IPS-18a (cell line): ENCODE measurements at regions not wholly inside any gene's neighbourhood (a gene's known extent, or its start where the extent isn't known, plus 50 kb on each side); places are given as distances from the start of the nearest gene placed in this dataset.
"Not testable (repeated sequence)": the region's sequence is repeated elsewhere in the genome, so short reads cannot be mapped to it uniquely, and the experiment has no call there.

Source experiments
- H3K27ac ChIP-seq: one replicate; pipeline ENCODE4 v1.5.1; 2013; ENCODE audit warnings: low read length
- H3K27me3 ChIP-seq: one replicate; pipeline ENCODE4 v1.6.1; 2013; ENCODE audit warnings: mild to moderate bottlenecking, low read length; ENCODE audit not compliant: control insufficient read depth, insufficient read depth
- H3K36me3 ChIP-seq: one replicate; pipeline ENCODE4 v1.6.1; 2013; ENCODE audit warnings: low read depth, low read length; ENCODE audit not compliant: control insufficient read depth
- H3K4me1 ChIP-seq: one replicate; pipeline ENCODE4 v1.6.1; 2013; ENCODE audit warnings: low read depth, low read length; ENCODE audit not compliant: control insufficient read depth
- H3K4me3 ChIP-seq: one replicate; pipeline ENCODE4 v1.5.1; 2013; ENCODE audit warnings: low read length
- H3K9ac ChIP-seq: one replicate; pipeline ENCODE4 v1.6.1; 2013; ENCODE audit warnings: mild to moderate bottlenecking, low read length, moderate library complexity
- H3K9me3 ChIP-seq: one replicate; pipeline ENCODE4 v1.6.1; 2013; ENCODE audit warnings: low read depth, low read length; ENCODE audit not compliant: control insufficient read depth

DNA sequence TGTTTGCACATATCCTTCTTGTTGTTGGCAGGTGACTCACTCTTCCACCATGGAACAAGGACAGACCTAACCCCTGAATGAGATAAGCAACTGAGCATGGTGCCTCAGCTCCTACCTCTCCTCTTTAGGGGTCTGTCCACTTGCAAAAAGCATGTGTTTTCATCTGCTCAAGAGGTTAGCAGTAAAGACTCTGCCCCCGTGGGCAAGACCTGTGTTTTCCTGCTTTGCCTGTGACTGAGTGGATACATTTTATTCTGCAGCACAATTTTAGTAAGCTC, 111.0 kb upstream of the LIFR start:
- Histone ChIP-seq H3K27ac (no peak overlapping the region), H3K36me3 (no peaks in the 10 kb centered on the region), H3K9ac (no peak overlapping the region), H3K27me3 (no peaks in the 10 kb centered on the region), H3K4me3 (no peak overlapping the region), H3K4me1 (no peaks in the 10 kb centered on the region), H3K9me3 (no peaks in the 10 kb centered on the region)

GRCh38 chr5:38669361-38669880, 113.0 kb upstream of the LIFR start:
- H3K27ac ChIP-seq = no peak overlapping the region
- no peaks in the 10 kb centered on the region for H3K27me3 ChIP-seq
- no peak overlapping the region for H3K4me3 ChIP-seq
- H3K9ac ChIP-seq = no peak overlapping the region
- no peaks in the 10 kb centered on the region for H3K4me1 ChIP-seq
- H3K9me3 ChIP-seq = no peaks in the 10 kb centered on the region
- no peaks in the 10 kb centered on the region for H3K36me3 ChIP-seq

GRCh38 chr5:38670066-38670465, 113.6 kb upstream of the LIFR start:
- H3K4me3 ChIP-seq = no peak overlapping the region
- no peaks in the 10 kb centered on the region for H3K4me1 ChIP-seq
- H3K9me3 ChIP-seq = no peaks in the 10 kb centered on the region
- no peaks in the 10 kb centered on the region for H3K27me3 ChIP-seq
- H3K9ac ChIP-seq = no peak overlapping the region
- no peaks in the 10 kb centered on the region for H3K36me3 ChIP-seq
- H3K27ac ChIP-seq = no peak overlapping the region

DNA sequence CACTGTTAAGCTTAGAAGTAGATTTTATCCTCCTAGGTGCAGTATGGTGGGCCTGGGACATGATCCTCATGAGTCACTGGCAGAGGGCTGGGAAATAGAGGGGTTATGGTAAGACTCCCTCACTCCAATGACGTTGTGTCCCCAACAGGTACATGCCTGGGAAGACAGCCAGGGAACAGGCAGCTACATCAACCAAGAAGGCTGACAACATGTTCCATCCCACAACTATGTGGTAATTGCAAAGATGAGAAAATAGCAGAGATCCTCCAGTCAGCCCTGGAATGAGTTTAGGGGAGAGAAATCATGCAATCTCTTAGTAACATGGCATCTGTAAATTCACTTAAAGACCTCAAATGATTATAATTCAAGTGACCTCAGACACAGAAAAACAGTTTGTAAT, 114.4 kb upstream of the LIFR start:
- H3K4me3 ChIP-seq = no peak overlapping the region
- no peaks in the 10 kb centered on the region for H3K9me3 ChIP-seq
- H3K4me1 ChIP-seq = no peaks in the 10 kb centered on the region
- no peaks in the 10 kb centered on the region for H3K36me3 ChIP-seq
- no peak overlapping the region for H3K9ac ChIP-seq
- no peak overlapping the region for H3K27ac ChIP-seq
- no peaks in the 10 kb centered on the region for H3K27me3 ChIP-seq

GRCh38 chr5:38672059-38672788, 115.8 kb upstream of the LIFR start:
- Histone ChIP-seq H3K27me3 (no peaks in the 10 kb centered on the region), H3K4me3 (no peak overlapping the region), H3K9ac (no peak overlapping the region), H3K27ac (no peak overlapping the region), H3K36me3 (no peaks in the 10 kb centered on the region), H3K4me1 (no peaks in the 10 kb centered on the region), H3K9me3 (no peaks in the 10 kb centered on the region)

DNA sequence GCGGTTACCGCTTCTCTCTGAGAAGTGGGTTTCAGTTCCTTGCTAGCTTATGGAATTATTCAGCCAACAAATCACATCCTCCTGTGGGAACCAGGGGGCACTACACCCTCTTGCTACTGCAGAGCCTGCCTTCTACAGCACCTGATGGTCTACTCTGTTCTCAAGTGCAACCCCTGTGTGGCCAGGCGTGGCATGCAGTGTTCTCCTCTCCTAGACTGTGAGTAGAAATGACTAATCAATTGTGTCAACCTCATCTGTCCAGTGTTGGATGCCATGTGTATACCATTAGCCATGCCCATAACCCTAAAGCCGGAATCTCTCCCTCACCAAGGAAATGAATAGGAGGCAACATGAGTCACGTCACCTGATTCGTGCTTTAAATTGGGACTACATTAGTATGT, 117.2 kb upstream of the LIFR start:
- H3K9ac ChIP-seq = no peak overlapping the region
- no peaks in the 10 kb centered on the region for H3K4me1 ChIP-seq
- H3K27ac ChIP-seq = no peak overlapping the region
- H3K36me3 ChIP-seq = no peaks in the 10 kb centered on the region
- H3K4me3 ChIP-seq = no peak overlapping the region
- H3K27me3 ChIP-seq = no peaks in the 10 kb centered on the region
- H3K9me3 ChIP-seq = no peaks in the 10 kb centered on the region

- Histone ChIP-seq H3K36me3 (no peaks in the 10 kb centered on the region), H3K27me3 (no peaks in the 10 kb centered on the region), H3K27ac (no peak overlapping the region), H3K4me3 (no peak overlapping the region), H3K4me1 (no peaks in the 10 kb centered on the region), H3K9ac (no peak overlapping the region), H3K9me3 (no peaks in the 10 kb centered on the region)
These were observed 119.0 kb upstream of the LIFR start for GRCh38 chr5:38675443-38675842.

- Histone ChIP-seq H3K4me1 (no peaks in the 10 kb centered on the region), H3K4me3 (no peak overlapping the region), H3K9me3 (no peaks in the 10 kb centered on the region), H3K36me3 (no peaks in the 10 kb centered on the region), H3K9ac (no peak overlapping the region), H3K27ac (no peak overlapping the region), H3K27me3 (no peaks in the 10 kb centered on the region)
These were observed 121.2 kb upstream of the LIFR start for GRCh38 chr5:38677636-38678035.

DNA sequence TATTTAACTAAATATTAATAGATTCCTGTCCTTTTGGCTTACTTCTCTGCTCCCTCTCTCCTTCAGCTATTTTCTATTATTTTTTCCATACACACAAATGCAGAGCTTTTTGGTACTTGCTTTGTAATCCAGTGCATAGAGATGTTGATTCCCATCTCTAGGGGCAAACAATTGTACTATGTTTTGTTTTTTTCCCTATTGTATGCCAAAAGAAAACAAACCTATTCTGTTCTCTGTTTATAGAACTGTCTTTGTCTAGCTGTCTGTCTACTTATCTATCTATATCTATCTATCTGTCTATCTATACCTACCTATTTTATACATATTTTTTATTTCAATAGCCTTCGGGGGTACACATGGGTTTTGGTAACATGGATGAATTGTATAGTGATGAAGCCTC, 121.6 kb upstream of the LIFR start:
- no peaks in the 10 kb centered on the region for H3K36me3 ChIP-seq
- H3K27ac ChIP-seq = no peak overlapping the region
- H3K4me3 ChIP-seq = no peak overlapping the region
- H3K27me3 ChIP-seq = no peaks in the 10 kb centered on the region
- no peak overlapping the region for H3K9ac ChIP-seq
- no peaks in the 10 kb centered on the region for H3K4me1 ChIP-seq
- H3K9me3 ChIP-seq = no peaks in the 10 kb centered on the region

DNA sequence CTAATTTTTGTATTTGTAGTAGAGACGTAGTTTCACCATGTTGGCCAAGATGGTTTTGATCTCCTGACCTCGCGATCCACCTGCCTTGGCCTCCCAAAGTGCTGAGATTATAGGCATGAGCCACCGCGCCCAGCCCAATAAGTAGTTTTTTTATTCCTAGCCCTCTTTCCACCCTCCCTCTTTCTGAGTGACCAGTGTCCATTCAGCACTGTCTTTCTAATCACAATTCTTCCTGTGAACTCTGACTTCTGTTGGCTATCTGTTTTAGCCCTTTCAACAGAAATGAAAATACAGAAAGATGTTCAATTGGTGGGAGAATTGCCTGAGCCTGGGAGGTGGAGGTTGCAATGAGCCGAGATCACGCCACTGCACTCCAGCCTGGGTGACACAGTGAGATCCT, 122.3 kb upstream of the LIFR start:
- not testable (repeated sequence) for H3K27ac ChIP-seq, H3K9ac ChIP-seq, H3K4me1 ChIP-seq, H3K4me3 ChIP-seq, H3K9me3 ChIP-seq, H3K36me3 ChIP-seq, H3K27me3 ChIP-seq

- no peaks in the 10 kb centered on the region for H3K4me1 ChIP-seq
- no peaks in the 10 kb centered on the region for H3K9me3 ChIP-seq
- H3K27ac ChIP-seq = no peak overlapping the region
- H3K4me3 ChIP-seq = no peak overlapping the region
- H3K9ac ChIP-seq = no peak overlapping the region
- H3K27me3 ChIP-seq = no peaks in the 10 kb centered on the region
- no peaks in the 10 kb centered on the region for H3K36me3 ChIP-seq
These were observed 123.8 kb upstream of the LIFR start for GRCh38 chr5:38680094-38680825.
